HG02885 (cell line): ENCODE measurements at regions not wholly inside any gene's neighbourhood (a gene's known extent, or its start where the extent isn't known, plus 50 kb on each side); places are given as distances from the start of the nearest gene placed in this dataset.

Source experiments
- ATAC-seq: cut with Tn5 transposase; IDR thresholded peaks from one replicate; pipeline ENCODE4 v1.9.1; 2021; ENCODE audit warnings: mild to moderate bottlenecking; ENCODE audit not compliant: unreplicated experiment, poor library complexity

DNA sequence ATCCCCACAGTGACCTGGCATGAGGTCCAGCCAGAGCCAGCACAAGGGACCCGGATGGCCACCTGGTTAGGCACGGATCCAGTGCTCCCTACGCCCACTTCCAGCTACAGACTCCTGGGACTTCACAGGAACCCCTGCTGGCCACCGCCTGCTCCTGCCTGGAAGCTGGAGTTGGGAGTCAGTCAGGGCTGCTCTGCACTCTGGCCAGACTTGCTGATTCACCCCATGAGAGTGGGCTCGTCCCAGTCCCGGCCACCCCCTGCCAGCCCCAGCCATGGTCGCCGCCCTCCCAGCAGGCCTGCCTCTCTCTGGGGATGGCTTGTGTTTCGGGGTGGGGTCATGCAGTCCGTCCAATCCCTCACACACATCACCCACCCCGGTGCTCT is 125.8 kb downstream of the DLL1 start:
- ATAC-seq: no peak

DNA sequence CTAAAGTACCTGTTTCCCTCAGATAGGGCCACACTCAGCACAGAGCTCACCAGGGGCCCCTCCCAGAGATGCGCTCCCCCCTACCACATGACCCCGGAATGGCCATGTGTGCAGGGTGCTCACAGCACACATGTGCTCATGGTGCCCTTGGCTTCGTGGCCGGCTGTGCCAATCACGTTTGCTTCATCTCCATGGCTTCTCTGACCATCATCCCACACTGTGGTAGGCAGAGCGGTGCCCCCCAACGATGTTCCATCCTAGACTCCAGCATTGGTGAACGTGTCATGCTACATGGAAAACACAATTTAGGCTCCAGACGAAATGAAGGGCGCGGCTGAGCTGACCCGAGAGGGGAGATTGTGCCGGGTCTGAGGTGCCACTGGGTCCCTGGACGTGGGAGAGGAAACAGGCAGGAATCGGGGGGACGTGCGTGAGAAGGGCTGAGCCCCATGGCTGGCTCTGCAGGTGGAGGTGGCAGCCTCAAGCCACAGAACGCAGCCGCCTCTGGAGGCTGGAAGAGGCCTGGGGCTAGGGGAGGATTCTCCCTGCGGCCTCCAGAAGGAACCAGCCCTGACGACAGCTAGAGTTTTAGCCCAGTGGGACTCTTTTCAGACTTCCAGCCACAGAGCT is 126.5 kb downstream of the DLL1 start:
- no peak for ATAC-seq

DNA sequence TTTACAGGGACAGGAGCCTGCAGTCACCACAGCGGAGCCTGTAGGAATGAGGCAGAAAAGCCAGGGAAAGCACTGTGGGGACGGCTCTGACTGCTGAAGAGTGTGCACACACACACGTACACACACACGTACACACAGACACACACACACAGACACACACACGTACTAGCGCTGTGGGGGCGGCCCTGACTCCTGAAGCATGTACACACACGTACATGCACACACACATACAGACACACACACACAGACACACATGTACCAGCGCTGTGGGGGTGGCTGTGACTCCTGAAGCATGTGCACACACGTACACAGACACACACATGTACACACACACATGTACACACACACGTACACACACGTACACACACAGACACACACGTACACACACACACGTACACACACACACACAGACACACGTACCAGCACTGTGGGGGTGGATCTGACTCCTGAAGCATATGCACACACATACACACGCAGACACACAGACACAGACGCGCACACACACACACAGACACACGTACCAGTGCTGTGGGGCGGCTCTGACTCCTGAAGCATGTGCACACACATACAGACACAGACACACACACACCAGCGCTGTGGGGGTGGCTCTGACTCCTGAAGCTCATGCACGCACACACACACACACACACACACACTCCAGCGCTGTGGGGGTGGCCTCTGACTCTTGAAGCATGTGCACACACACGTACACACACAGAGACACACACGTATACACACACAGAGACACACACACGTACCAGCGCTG is 127.3 kb downstream of the DLL1 start:
- ATAC-seq: no peak

GRCh38 chr6:170162775-170163404 is 128.0 kb downstream of the DLL1 start:
- ATAC-seq: no peak

DNA sequence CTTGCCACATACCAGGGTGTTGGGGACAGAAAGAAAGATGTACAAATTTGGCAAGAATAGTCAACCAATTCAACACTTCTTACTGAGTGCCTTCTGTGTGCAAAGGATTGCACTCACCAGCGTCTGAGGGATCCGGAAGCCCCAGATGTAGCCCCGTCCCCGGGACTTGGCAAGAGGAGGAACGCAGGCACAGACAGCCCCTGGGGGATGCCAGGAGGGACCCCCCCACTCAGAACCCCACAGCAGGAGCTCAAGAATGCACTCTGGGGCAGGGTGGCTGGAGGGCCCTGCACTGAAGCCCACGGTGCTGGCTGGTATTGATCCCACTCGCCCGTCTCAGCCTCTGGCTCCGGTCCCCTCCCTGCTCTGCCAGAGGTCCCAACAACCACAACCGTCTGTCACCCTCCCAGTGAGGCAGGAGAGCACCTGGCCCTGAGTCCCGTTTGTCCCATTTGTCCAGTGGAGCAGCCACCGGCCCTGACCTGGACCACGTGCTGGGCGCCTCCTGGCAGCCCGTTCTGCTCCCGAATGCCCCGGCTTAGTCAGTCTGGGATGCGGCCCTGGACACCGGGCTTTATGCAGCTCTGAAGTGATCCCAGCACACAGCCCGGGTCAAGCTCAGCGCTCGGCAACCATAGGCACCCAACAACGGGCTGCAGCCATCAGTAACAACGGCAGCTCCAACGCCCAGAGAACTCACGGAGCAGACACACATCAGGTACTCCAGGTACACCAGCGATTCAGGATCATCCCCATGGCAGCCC is 128.7 kb downstream of the DLL1 start:
- no peak for ATAC-seq

GRCh38 chr6:170160628-170161611 is 130.0 kb downstream of the DLL1 start:
- ATAC-seq: no peak

GRCh38 chr6:170160031-170160627 is 130.7 kb downstream of the DLL1 start:
- no peak for ATAC-seq

GRCh38 chr6:170159022-170159965 is 131.6 kb downstream of the DLL1 start:
- ATAC-seq: no peak

DNA sequence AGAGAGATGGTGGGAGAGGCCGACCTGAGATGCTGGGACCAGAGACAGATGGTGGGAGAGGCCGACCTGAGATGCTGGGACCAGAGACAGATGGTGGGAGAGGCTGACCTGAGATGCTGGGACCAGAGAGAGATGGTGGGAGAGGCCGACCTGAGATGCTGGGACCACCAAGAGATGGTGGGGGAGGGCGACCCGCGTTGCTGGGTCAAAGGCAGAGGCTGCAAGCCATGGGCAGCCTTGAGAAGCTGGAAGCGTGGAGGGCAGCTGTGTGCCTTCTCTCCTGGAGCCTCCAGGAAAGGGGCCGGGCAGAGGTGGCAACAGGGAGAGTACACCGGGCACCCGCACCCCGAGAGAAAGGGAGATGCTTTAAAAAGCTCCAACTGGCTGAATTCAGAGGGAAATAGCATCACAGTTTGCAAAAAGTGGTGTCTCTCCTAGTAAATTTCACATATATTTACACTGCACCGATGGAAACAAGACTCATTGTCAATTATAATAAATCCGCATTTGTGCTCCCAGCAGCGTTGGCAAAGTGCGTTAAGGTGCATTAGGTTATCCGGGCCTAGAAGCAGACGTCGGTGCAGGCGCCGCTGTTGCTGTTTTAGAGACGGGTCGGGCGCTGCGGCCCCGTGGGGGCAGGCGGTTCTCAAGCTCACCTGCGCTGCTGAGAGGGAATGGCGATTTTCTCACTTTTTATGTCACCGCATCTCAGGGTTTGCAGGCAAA is 132.4 kb downstream of the DLL1 start:
- no peak for ATAC-seq

DNA sequence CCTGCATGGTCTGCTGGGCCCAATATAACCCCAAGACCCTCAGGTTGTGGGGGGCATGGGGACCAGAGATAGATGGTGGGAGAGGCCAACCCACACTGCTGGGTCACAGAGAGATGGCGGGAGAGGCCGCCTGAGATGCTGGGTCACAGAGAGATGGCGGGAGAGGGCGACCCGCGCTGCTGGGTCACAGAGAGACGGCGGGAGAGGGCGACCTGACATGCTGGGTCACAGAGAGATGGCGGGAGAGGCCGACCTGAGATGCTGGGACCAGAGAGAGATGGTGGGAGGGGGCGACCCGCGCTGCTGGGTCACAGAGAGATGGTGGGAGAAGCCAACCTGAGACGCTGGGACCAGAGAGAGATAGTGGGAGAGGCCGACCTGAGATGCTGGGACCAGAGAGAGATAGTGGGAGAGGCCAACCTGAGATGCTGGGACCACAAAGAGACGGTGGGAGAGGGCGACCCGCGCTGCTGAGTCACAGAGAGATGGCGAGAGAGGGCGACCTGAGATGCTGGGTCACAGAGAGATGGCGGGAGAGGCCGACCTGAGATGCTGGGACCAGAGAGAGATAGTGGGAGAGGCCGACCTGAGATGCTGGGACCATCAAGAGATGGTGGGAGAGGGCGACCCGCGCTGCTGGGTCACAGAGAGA is 133.2 kb downstream of the DLL1 start:
- ATAC-seq: no peak

DNA sequence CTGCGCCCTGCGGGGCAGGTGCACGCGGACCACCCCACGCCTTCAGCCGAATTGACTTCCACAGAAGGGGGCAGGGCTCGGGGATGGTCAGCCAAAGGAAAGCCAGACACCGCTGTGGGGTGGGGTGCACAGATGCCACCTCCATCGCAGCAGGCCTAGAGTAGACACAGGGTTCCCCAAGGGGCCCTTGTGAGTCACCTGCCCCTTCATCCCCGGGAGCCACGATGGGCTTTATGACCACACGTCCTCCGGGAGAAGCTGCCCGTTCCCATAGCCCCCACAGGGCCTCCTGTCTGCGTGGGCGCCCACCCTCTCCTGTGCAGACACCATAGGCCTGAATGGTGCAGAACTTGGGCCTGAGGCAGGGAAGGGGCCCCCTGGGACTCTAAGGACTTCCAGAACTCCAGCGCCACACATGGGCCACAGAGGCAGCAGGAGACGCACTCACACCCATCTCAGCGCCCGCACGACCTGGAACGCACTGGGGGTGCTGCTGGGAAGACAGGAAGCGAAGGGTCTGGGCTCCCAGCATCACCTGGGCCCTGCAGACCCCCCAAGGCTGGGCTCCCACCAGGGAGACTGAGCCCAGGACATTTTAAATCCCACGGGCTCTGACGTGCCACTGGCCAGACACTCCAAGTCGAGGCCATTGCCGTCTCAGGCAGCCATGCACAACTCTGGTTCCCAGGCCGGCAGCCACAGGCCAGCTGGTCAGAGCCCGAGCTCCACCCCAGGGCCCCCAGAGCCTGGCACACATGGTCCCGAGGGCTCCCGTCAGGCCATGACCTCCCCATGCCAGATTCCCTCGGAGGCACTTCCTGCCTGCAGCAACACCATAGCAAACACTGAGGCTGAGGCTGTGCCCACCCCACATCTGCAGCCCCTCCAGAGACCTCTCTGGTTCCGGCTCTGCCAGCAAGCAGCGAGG is 134.2 kb downstream of the DLL1 start:
- no peak for ATAC-seq

DNA sequence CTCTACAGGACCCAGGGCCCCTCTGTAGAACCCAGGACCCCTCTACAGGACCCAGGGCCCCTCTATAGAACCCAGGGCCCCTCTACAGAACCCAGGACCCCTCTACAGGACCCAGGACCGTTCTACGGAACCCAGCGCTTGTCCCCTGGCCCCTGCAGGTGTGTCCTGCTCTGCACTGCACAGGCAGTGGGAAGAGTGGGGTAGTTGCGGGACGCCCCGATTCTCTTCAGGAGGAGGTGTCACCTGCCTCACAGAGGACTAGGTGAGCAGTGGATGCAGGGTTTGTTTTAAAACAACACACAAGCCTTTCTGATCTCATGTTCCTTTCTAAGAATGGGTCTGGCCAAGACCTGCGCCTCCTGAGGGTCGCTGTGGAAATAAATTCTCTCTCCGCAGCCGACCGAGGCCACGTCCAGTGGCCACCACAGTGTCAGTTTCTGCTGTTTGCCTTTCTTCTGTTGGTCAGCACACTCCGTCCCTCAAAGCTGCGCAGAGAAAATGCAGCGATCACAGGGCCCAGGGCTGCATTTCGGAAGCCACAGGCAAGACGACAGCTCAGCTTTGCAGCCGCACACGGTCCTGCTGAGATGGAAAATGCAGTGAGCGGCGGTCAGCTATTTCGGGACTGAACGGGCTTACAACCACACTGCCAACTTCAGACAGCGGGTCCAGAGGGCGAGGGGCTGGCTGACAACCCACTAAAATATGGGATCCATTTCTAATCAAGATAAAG is 135.2 kb downstream of the DLL1 start:
- no peak for ATAC-seq

DNA sequence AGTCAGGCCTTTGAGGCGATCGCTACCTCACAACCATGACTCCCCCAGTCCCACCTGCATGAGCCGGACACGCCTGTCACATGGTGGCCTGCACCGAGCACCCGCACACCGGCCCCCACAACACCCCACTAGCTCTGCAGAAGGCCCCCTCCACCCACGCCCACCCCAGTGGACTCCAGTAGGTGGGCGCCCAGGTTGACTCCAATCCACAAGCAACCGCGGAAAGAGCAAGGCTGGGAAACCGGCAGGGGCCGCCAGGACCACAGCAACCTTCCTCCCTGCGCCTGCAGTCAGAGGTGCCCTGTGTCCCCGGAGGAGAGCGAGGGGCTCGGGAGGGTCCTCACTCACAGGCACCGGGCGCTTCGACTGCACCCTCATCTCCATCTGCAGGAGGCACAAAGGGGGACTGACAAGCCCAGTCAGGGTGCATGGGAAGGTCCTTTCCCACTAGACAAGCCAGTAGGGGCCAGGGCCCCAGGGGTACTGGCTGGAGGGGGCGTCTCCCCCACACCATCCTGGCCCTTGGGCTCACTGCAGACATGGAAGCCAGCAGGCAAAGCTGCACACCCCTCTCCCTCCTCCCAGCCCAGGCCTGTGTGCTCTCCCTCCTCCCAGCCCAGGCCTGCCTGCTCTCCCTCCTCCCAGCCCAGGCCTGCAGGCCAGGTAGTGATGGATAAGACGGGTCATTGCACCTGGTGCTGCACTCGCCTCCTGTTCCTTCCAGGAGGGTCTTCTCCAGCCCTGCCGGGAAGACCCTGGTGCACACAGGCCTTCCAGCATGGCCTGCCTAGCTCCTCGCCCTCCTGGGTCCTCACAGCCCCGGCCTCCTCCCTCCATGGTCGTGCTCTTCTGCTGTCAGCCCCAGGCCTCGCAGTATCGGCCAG is 137.2 kb downstream of the DLL1 start:
- no peak for ATAC-seq

GRCh38 chr6:170152989-170153388 is 137.9 kb downstream of the DLL1 start:
- ATAC-seq: no peak
